A549 (cell line): ENCODE measurements at regions not wholly inside any gene's neighbourhood (a gene's known extent, or its start where the extent isn't known, plus 50 kb on each side); places are given as distances from the start of the nearest gene placed in this dataset.

Source experiments
- ATAC-seq, 2 experiments: fragments of 200-7000 bp in 1 of 2; fragments of >200 bp in 1 of 2; cut with Nextera tagmentation in 1 of 2; cut with Tn5 transposase in 1 of 2; 3 replicates each; pipeline versions ENCODE4 v1.8.0 to v1.9.1; 2018 to 2020; ENCODE audit warnings: mild to moderate bottlenecking in 1 of 2, moderate library complexity in 1 of 2
- CTCF ChIA-PET: fragments of 300-600 bp; sonication (Branson Sonifier 250); formaldehyde crosslinking; extraction: SDS; loops from one replicate; lab custom pipeline; 2021; ENCODE audit warnings: antibody characterized with exemption, inconsistent platforms; lab: Yijun Ruan, JAX
- POLR2A ChIA-PET: fragments of 350-600 bp; formaldehyde crosslinking; extraction: SDS; loops from one replicate; lab custom pipeline; 2021; ENCODE audit warnings: antibody characterized with exemption, inconsistent platforms; lab: Yijun Ruan, JAX
- DNase-seq, 2 experiments: peaks; one replicate each; pipeline versions ENCODE4 v3.0.0 to v3.0.0-alpha.2; 2011 to 2016; ENCODE audit warnings: low read depth in 1 of 2, low spot score in 1 of 2
- FAIRE-seq: peaks from 2 replicates; lab custom pipeline; 2011; peaks lifted over from hg19 to GRCh38; lab: Jason Lieb, UNC
- H3K27ac ChIP-seq, 2 experiments: fragments of >200 bp; sonication (Bioruptor Twin); formaldehyde crosslinking; 3 replicates each; pipeline ENCODE4 v1.5.1; 2016 to 2017
- H3K4me1 ChIP-seq: fragments of >200 bp; sonication (Bioruptor Twin); formaldehyde crosslinking; 3 replicates; pipeline ENCODE4 v1.6.1; 2016
- H3K4me2 ChIP-seq: fragments of >200 bp; sonication (Bioruptor Twin); formaldehyde crosslinking; 3 replicates; pipeline ENCODE4 v1.6.1; 2016
- H3K4me3 ChIP-seq: fragments of >200 bp; sonication (Bioruptor Twin); formaldehyde crosslinking; 3 replicates; pipeline ENCODE4 v1.5.1; 2016
- H3K9me3 ChIP-seq: fragments of >200 bp; sonication (Bioruptor Twin); formaldehyde crosslinking; 3 replicates; pipeline ENCODE4 v1.6.1; 2016
- BCL3 ChIP-seq: fragments of >200 bp; sonication (Bioruptor Twin); formaldehyde crosslinking; IDR thresholded peaks from 3 replicates; pipeline ENCODE4 v1.6.1; 2016
- CBX8 ChIP-seq: fragments of 200-600 bp; sonication (generic); IDR thresholded peaks from 2 replicates; pipeline ENCODE4 v1.6.1; 2016
- CHD4 ChIP-seq: fragments of 200-600 bp; sonication (generic); IDR thresholded peaks from 2 replicates; pipeline ENCODE4 v1.6.1; 2016; ENCODE audit warnings: antibody characterized with exemption, mild to moderate bottlenecking, borderline replicate concordance
- EHF ChIP-seq: fragments of 250-450 bp; sonication (Bioruptor Pico); IDR thresholded peaks from 2 replicates; pipeline ENCODE4 v1.5.0; 2020; ENCODE audit warnings: mild to moderate bottlenecking
- ELK1 ChIP-seq: fragments of 150-350 bp; IDR thresholded peaks from 2 replicates; pipeline ENCODE4 v1.6.1; 2014; ENCODE audit warnings: low read depth, mild to moderate bottlenecking, low read length
- ESRRA ChIP-seq: fragments of 150-350 bp; IDR thresholded peaks from 2 replicates; pipeline ENCODE4 v1.6.1; 2014; ENCODE audit warnings: mild to moderate bottlenecking, low read length, borderline replicate concordance
- GATA3 ChIP-seq: IDR thresholded peaks from 2 replicates; pipeline ENCODE4 v1.6.1; 2012; ENCODE audit warnings: borderline replicate concordance
- HMGXB4 ChIP-seq: fragments of 250-450 bp; sonication (Bioruptor Pico); IDR thresholded peaks from 2 replicates; pipeline ENCODE4 v1.5.0; 2021; ENCODE audit warnings: mild to moderate bottlenecking, moderate library complexity, borderline replicate concordance
- HOXA7 ChIP-seq: fragments of 250-450 bp; sonication (Bioruptor Pico); IDR thresholded peaks from 2 replicates; pipeline ENCODE4 v1.5.0; 2020; ENCODE audit warnings: mild to moderate bottlenecking, moderate library complexity
- KDM1A ChIP-seq: fragments of 200-600 bp; sonication (generic); IDR thresholded peaks from 2 replicates; pipeline ENCODE4 v1.6.1; 2016; ENCODE audit warnings: low read depth, mild to moderate bottlenecking
- KDM5A ChIP-seq: fragments of 200-600 bp; sonication (generic); IDR thresholded peaks from 2 replicates; pipeline ENCODE4 v1.6.1; 2016; ENCODE audit warnings: antibody characterized with exemption, mild to moderate bottlenecking
- MAX ChIP-seq: IDR thresholded peaks from 2 replicates; pipeline ENCODE4 v1.6.1; 2012
- NR3C1 ChIP-seq: fragments of >200 bp; sonication (Bioruptor Twin); formaldehyde crosslinking; IDR thresholded peaks from 3 replicates; pipeline ENCODE4 v1.6.1; 2017
- RARB ChIP-seq: fragments of 250-450 bp; sonication (Bioruptor Pico); IDR thresholded peaks from 2 replicates; pipeline ENCODE4 v1.8.0; 2021; ENCODE audit warnings: mild to moderate bottlenecking, moderate library complexity
- RCOR1 ChIP-seq: fragments of 150-350 bp; IDR thresholded peaks from 2 replicates; pipeline ENCODE4 v1.6.1; 2014; ENCODE audit warnings: antibody characterized with exemption, low read length, low read depth
- REST ChIP-seq: fragments of 200-600 bp; sonication (generic); IDR thresholded peaks from 2 replicates; pipeline ENCODE4 v1.6.1; 2016; ENCODE audit warnings: antibody characterized with exemption, mild to moderate bottlenecking, moderate library complexity
- RNF2 ChIP-seq: fragments of 200-600 bp; sonication (generic); IDR thresholded peaks from 2 replicates; pipeline ENCODE4 v1.6.1; 2016; ENCODE audit warnings: low read depth, mild to moderate bottlenecking, antibody characterized with exemption, moderate library complexity, borderline replicate concordance
- SMC3 ChIP-seq: fragments of >200 bp; sonication (Bioruptor Twin); formaldehyde crosslinking; IDR thresholded peaks from 3 replicates; pipeline ENCODE4 v1.6.1; 2018; ENCODE audit warnings: inconsistent platforms
- TFCP2L1 ChIP-seq: fragments of 250-450 bp; sonication (Bioruptor Pico); IDR thresholded peaks from 2 replicates; pipeline ENCODE4 v1.5.0; 2021; ENCODE audit warnings: mild to moderate bottlenecking
- TP53 ChIP-seq: fragments of 250-450 bp; sonication (Bioruptor Pico); IDR thresholded peaks from 2 replicates; pipeline ENCODE4 v1.5.0; 2021; ENCODE audit warnings: mild to moderate bottlenecking, moderate library complexity
- USF2 ChIP-seq: fragments of 450-650 bp; IDR thresholded peaks from 2 replicates; pipeline ENCODE4 v1.6.1; 2014; ENCODE audit warnings: antibody characterized with exemption
- ZSCAN20 ChIP-seq: fragments of 250-450 bp; sonication (Bioruptor Pico); IDR thresholded peaks from 2 replicates; pipeline ENCODE4 v1.8.0; 2022; ENCODE audit warnings: mild to moderate bottlenecking, moderate library complexity
- WGBS: methylation state at CpG from one replicate; pipeline ENCODE4 v1.1.6; 2017; ENCODE audit errors: missing lambda C conversion rate; 5-methylcytosine and 5-hydroxymethylcytosine counted together

GRCh38 chr3:78129707-78130106 is 1089.8 kb downstream of the ROBO2 start (continued):
- TF ChIP-seq RCOR1 (no peak), SMC3 (no peak), USF2 (no peak), TFCP2L1 (CRISPR knock-in tag) (no peak), BCL3 (no peak)

GRCh38 chr3:78130741-78131290 is 1090.9 kb downstream of the ROBO2 start:
- Histone ChIP-seq H3K4me1 (no peaks in the 10 kb centered on the region), H3K4me3 (no peak overlapping the region), H3K27ac (no peak overlapping the region), H3K4me2 (no peak overlapping the region)
- FAIRE-seq (no peak), DNase-seq (no peak)
- 31% methylated on average over 4 of the region's 4 CpGs for WGBS
- no peak for TF ChIP-seq ZSCAN20
- TF ChIP-seq ESRRA: no peak
- no peak for TF ChIP-seq HMGXB4 (CRISPR knock-in tag)
- TF ChIP-seq CBX8: no peak
- TF ChIP-seq BCL3: no peak
- TF ChIP-seq KDM1A: no peak
- no peak for TF ChIP-seq USF2
- TF ChIP-seq GATA3: no peak
- no peak for TF ChIP-seq REST
- no peak for TF ChIP-seq EHF
- TF ChIP-seq, all 56 proteins: peak for 0
- H3K9me3 ChIP-seq: no peaks in the 10 kb centered on the region
- ATAC-seq: no peak
- ChIA-PET POLR2A (no interaction called here), CTCF (interaction anchor here (1.7 kb wide), 1 partner anchor 13 kb away, joined by 5 read pairs; no protein-coding TSS in a partner anchor)

GRCh38 chr3:78134496-78134895 is 1094.6 kb downstream of the ROBO2 start:
- FAIRE-seq (no peak), DNase-seq (no peak), ATAC-seq (no peak)
- no peak overlapping the region for H3K4me2 ChIP-seq
- WGBS: 26% methylated on average over 3 of the region's 3 CpGs
- no peak overlapping the region for H3K27ac ChIP-seq
- CTCF ChIA-PET: no interaction called here
- H3K9me3 ChIP-seq: no peaks in the 10 kb centered on the region
- no peak overlapping the region for H3K4me3 ChIP-seq
- POLR2A ChIA-PET: no interaction called here
- no peaks in the 10 kb centered on the region for H3K4me1 ChIP-seq
- TF ChIP-seq TP53 (CRISPR knock-in tag) (no peak), NR3C1 (no peak), KDM5A (no peak), CHD4 (no peak), RARB (no peak), RCOR1 (no peak), RNF2 (no peak), ELK1 (no peak), HOXA7 (CRISPR knock-in tag) (no peak), BCL3 (no peak), MAX (no peak), ESRRA (no peak)
